Left forelimb (tissue), 1 donor: ENCODE measurements at regions not wholly inside any gene's neighbourhood (a gene's known extent, or its start where the extent isn't known, plus 50 kb on each side); places are given as distances from the start of the nearest gene placed in this dataset.
"Not testable (repeated sequence)": the region's sequence is repeated elsewhere in the genome, so short reads cannot be mapped to it uniquely, and the experiment has no call there.

Experiments
- DNase-seq: peaks from one replicate; pipeline ENCODE4 v3.0.0-alpha.2; 2018; ENCODE audit warnings: low spot score

GRCh38 chr9:65566018-65566417 lies 109.7 kb upstream of the ZNG1E start:
- not testable (repeated sequence) for DNase-seq

GRCh38 chr9:65519018-65519417 lies 156.7 kb upstream of the ZNG1E start:
- not testable (repeated sequence) for DNase-seq

- DNase-seq, result not testable (repeated sequence)
Observed at GRCh38 chr9:65514465-65514864, 161.3 kb upstream of the ZNG1E start.

- not testable (repeated sequence) for DNase-seq
Observed at GRCh38 chr9:65507897-65508296, 167.8 kb upstream of the ZNG1E start.

GRCh38 chr9:65504686-65505085 lies 171.0 kb upstream of the ZNG1E start:
- not testable (repeated sequence) for DNase-seq

GRCh38 chr9:65503696-65504095 lies 172.0 kb upstream of the ZNG1E start:
- not testable (repeated sequence) for DNase-seq

- DNase-seq, result not testable (repeated sequence)
Observed at GRCh38 chr9:65482890-65483289, 192.8 kb upstream of the ZNG1E start.

GRCh38 chr9:65481291-65481690 lies 194.4 kb upstream of the ZNG1E start:
- not testable (repeated sequence) for DNase-seq

- DNase-seq, result not testable (repeated sequence)
Observed at GRCh38 chr9:65474891-65475290, 189.9 kb upstream of the FOXD4L5 start.

GRCh38 chr9:65473059-65473822 lies 188.2 kb upstream of the FOXD4L5 start:
- DNase-seq, result not testable (repeated sequence)

- DNase-seq, result not testable (repeated sequence)
Observed at GRCh38 chr9:65471106-65471505, 186.1 kb upstream of the FOXD4L5 start.

GRCh38 chr9:65466911-65467734 lies 182.1 kb upstream of the FOXD4L5 start:
- not testable (repeated sequence) for DNase-seq

- not testable (repeated sequence) for DNase-seq
Observed at GRCh38 chr9:65465246-65465895, 180.4 kb upstream of the FOXD4L5 start.

GRCh38 chr9:65462476-65462875 lies 177.5 kb upstream of the FOXD4L5 start:
- DNase-seq, result not testable (repeated sequence)

- no peak for DNase-seq
Observed at GRCh38 chr9:65459756-65460320, 174.8 kb upstream of the FOXD4L5 start.

- DNase-seq, result no peak
Observed at GRCh38 chr9:65458992-65459391, 174.0 kb upstream of the FOXD4L5 start.

- no peak for DNase-seq
Observed at GRCh38 chr9:65458465-65458864, 173.5 kb upstream of the FOXD4L5 start.

GRCh38 chr9:65456991-65457390 lies 172.0 kb upstream of the FOXD4L5 start:
- DNase-seq, result not testable (repeated sequence)

GRCh38 chr9:65455751-65456647 lies 171.0 kb upstream of the FOXD4L5 start:
- DNase-seq, result peak; percentile 26

GRCh38 chr9:65455136-65455535 lies 170.1 kb upstream of the FOXD4L5 start:
- DNase-seq, result not testable (repeated sequence)

GRCh38 chr9:65454666-65455065 lies 169.7 kb upstream of the FOXD4L5 start:
- DNase-seq, result not testable (repeated sequence)
